HepG2 (cell line): ENCODE measurements at regions not wholly inside any gene's neighbourhood (a gene's known extent, or its start where the extent isn't known, plus 50 kb on each side); places are given as distances from the start of the nearest gene placed in this dataset.

Experiments
- ATAC-seq: fragments of 200-7000 bp; cut with Tn5 transposase; 3 replicates; pipeline ENCODE4 v1.9.1; 2020; ENCODE audit warnings: mild to moderate bottlenecking, moderate library complexity
- BruUV-seq: library from RNA; stranded (reverse); fragments of 400-500 nt; replicated peaks from 2 replicates; lab custom pipeline; 2021; lab: Mats Ljungman, UMichigan
- CTCF ChIA-PET: fragments of 300-600 bp; formaldehyde crosslinking; extraction: SDS; loops from one replicate; lab custom pipeline; 2021; ENCODE audit warnings: low total read pairs, inconsistent platforms, low intra/inter-chr PET ratio; lab: Yijun Ruan, JAX
- POLR2A ChIA-PET: fragments of 350-600 bp; sonication (Branson Sonifier 250); formaldehyde crosslinking; loops from one replicate; lab custom pipeline; 2020; ENCODE audit warnings: antibody characterized with exemption, inconsistent platforms; lab: Yijun Ruan, JAX
- DNase-seq: peaks from one replicate; pipeline ENCODE4 v3.0.0-alpha.2; 2015; ENCODE audit warnings: low spot score
- FAIRE-seq: peaks from 3 replicates; lab custom pipeline; 2011; peaks lifted over from hg19 to GRCh38; lab: Jason Lieb, UNC
- H2AFZ ChIP-seq: one replicate; pipeline ENCODE4 v1.6.1; 2011; ENCODE audit warnings: low read length, inconsistent platforms
- H3K27ac ChIP-seq: fragments of 300-600 bp; 3 replicates; pipeline ENCODE4 v1.8.0; 2011; ENCODE audit warnings: mixed run types, mild to moderate bottlenecking, mixed read lengths, low read length, inconsistent platforms; ENCODE audit not compliant: insufficient read depth; ENCODE audit errors: extremely low read length
- H3K27me3 ChIP-seq, 2 experiments: fragments of 200-600 bp in 1 of 2; 2 replicates in 1 of 2; 3 replicates in 1 of 2; pipeline versions ENCODE4 v1.6.0 to v1.8.0; 2011; ENCODE audit warnings: low read length in 2 of 2, mild to moderate bottlenecking in 2 of 2, moderate library complexity in 2 of 2, inconsistent platforms in 1 of 2; ENCODE audit not compliant: insufficient read depth in 2 of 2, control insufficient read depth in 1 of 2
- H3K36me3 ChIP-seq, 2 experiments: fragments of 200-600 bp in 1 of 2; replicated peaks in 1 of 2; 2 replicates in 1 of 2; 3 replicates in 1 of 2; pipeline versions ENCODE4 v1.5.1 to v1.8.0; 2011; ENCODE audit warnings: low read length in 2 of 2, inconsistent platforms in 1 of 2; ENCODE audit not compliant: insufficient read depth in 2 of 2, control insufficient read depth in 1 of 2
- H3K4me1 ChIP-seq: 2 replicates; pipeline ENCODE4 v1.5.1; 2012; ENCODE audit warnings: low read length, inconsistent platforms; ENCODE audit not compliant: insufficient read depth
- H3K4me2 ChIP-seq: 2 replicates; pipeline ENCODE4 v1.6.0; 2011; ENCODE audit warnings: low read depth, low read length, inconsistent platforms
- H3K4me3 ChIP-seq, 3 experiments: fragments of 200-600 bp in 1 of 3; sonication (generic), shearing (Covaris generic) in 1 of 3; replicated peaks in 1 of 3; 2 replicates each; pipeline ENCODE4 v1.5.1; 2011 to 2016; ENCODE audit warnings: low read length in 3 of 3, inconsistent platforms in 2 of 3, low read depth in 2 of 3, mild to moderate bottlenecking in 2 of 3, control low read depth in 1 of 3, mixed read lengths in 1 of 3; ENCODE audit not compliant: insufficient read depth in 1 of 3
- H3K79me2 ChIP-seq: one replicate; pipeline ENCODE4 v1.6.1; 2011; ENCODE audit warnings: low read length, inconsistent platforms; ENCODE audit not compliant: insufficient read depth
- H3K9ac ChIP-seq: 2 replicates; pipeline ENCODE4 v1.6.0; 2011; ENCODE audit warnings: mild to moderate bottlenecking, low read depth, low read length, inconsistent platforms; ENCODE audit not compliant: insufficient read depth
- H3K9me3 ChIP-seq: 2 replicates; pipeline ENCODE4 v1.5.1; 2012; ENCODE audit warnings: mild to moderate bottlenecking, low read length
- H4K20me1 ChIP-seq: 2 replicates; pipeline ENCODE4 v1.6.0; 2011; ENCODE audit warnings: inconsistent platforms, mild to moderate bottlenecking, low read length, moderate library complexity; ENCODE audit not compliant: insufficient read depth
- BORCS8-MEF2B ChIP-seq: sonication (generic); formaldehyde crosslinking; IDR thresholded peaks from 2 replicates; pipeline ENCODE4 v1.8.0; 2022; ENCODE audit warnings: mild to moderate bottlenecking, missing genetic modification reagents
- DBP ChIP-seq: sonication (generic); formaldehyde crosslinking; IDR thresholded peaks from 2 replicates; pipeline ENCODE4 v1.4.0; 2020; ENCODE audit warnings: missing genetic modification reagents; ENCODE audit errors: not compliant biosample characterization
- GABPA ChIP-seq, 2 experiments: IDR thresholded peaks; 2 replicates each; pipeline ENCODE4 v1.6.1; 2011 to 2016; ENCODE audit warnings: low read depth in 2 of 2, low read length in 1 of 2, missing biosample characterization in 1 of 2, missing genetic modification characterization in 1 of 2
- IKZF4 ChIP-seq: sonication (generic); formaldehyde crosslinking; IDR thresholded peaks from 2 replicates; pipeline ENCODE4 v1.5.1; 2020; ENCODE audit warnings: borderline replicate concordance, mild to moderate bottlenecking, low read depth, missing genetic modification reagents; ENCODE audit errors: not compliant biosample characterization
- JUND ChIP-seq: sonication (generic); formaldehyde crosslinking; IDR thresholded peaks from 2 replicates; pipeline ENCODE4 v1.8.0; 2022; ENCODE audit warnings: mild to moderate bottlenecking, missing genetic modification reagents
- KDM6A ChIP-seq: IDR thresholded peaks from 2 replicates; pipeline ENCODE4 v1.6.1; 2016; ENCODE audit warnings: low read depth
- NFIC ChIP-seq: IDR thresholded peaks from 2 replicates; pipeline ENCODE4 v1.6.1; 2012; ENCODE audit warnings: mild to moderate bottlenecking, low read length, inconsistent platforms
- SNRNP70 ChIP-seq: fragments of 200-400 bp; formaldehyde crosslinking; IDR thresholded peaks from 2 replicates; pipeline ENCODE4 v1.6.1; 2017; ENCODE audit warnings: mild to moderate bottlenecking, low read depth, low read length, moderate library complexity
- TBX3 ChIP-seq: fragments of 450-650 bp; IDR thresholded peaks from 2 replicates; pipeline ENCODE4 v1.6.1; 2017; ENCODE audit warnings: antibody characterized with exemption, mild to moderate bottlenecking, inconsistent platforms, borderline replicate concordance
- ZBTB25 ChIP-seq: IDR thresholded peaks from 2 replicates; pipeline ENCODE4 v1.6.1; 2018; ENCODE audit warnings: missing genetic modification reagents
- ZFP36L2 ChIP-seq: sonication (generic); formaldehyde crosslinking; IDR thresholded peaks from 2 replicates; pipeline ENCODE4 v1.4.0; 2020; ENCODE audit warnings: missing genetic modification reagents
- ZNF142 ChIP-seq: sonication (generic); formaldehyde crosslinking; IDR thresholded peaks from 2 replicates; pipeline ENCODE4 v1.4.0; 2020; ENCODE audit warnings: missing genetic modification reagents
- ZNF569 ChIP-seq: sonication (generic); formaldehyde crosslinking; IDR thresholded peaks from 2 replicates; pipeline ENCODE4 v1.5.0; 2020; ENCODE audit warnings: mild to moderate bottlenecking, missing genetic modification reagents, moderate library complexity, borderline replicate concordance
- ZNF7 ChIP-seq: IDR thresholded peaks from 2 replicates; pipeline ENCODE4 v1.6.1; 2016; ENCODE audit warnings: missing biosample characterization, missing genetic modification reagents
- ZNF720 ChIP-seq: sonication (generic); formaldehyde crosslinking; IDR thresholded peaks from 2 replicates; pipeline ENCODE4 v1.4.0; 2020; ENCODE audit warnings: missing genetic modification reagents
- ZNF740 ChIP-seq: sonication (generic); formaldehyde crosslinking; IDR thresholded peaks from 2 replicates; pipeline ENCODE4 v1.4.0; 2020; ENCODE audit warnings: missing genetic modification reagents
- ZNF773 ChIP-seq: sonication (generic); formaldehyde crosslinking; IDR thresholded peaks from 2 replicates; pipeline ENCODE4 v1.4.0; 2020; ENCODE audit warnings: missing genetic modification reagents, borderline replicate concordance
- ZNF878 ChIP-seq: sonication (generic); formaldehyde crosslinking; IDR thresholded peaks from 2 replicates; pipeline ENCODE4 v1.8.1; 2023; ENCODE audit warnings: mild to moderate bottlenecking, missing genetic modification reagents, moderate library complexity
- WGBS: methylation state at CpG from one replicate; pipeline ENCODE4 v1.1.6; 2017; ENCODE audit warnings: low lambda C conversion rate; 5-methylcytosine and 5-hydroxymethylcytosine counted together
- in situ Hi-C: cut with HindIII; loops from 2 replicates; pipeline ENCODE4 v1.10.0; 2017; ENCODE audit warnings: low pct_unique_long_range_greater_than_20kb; ENCODE audit not compliant: extremely low pct_ligation_motif_present
- intact Hi-C: fragments of 100-400 bp; cut with micrococcal nuclease; formaldehyde crosslinking; loops from one replicate; pipeline ENCODE4 v1.10.0; 2022; ENCODE audit not compliant: unreplicated experiment

GRCh38 chr7:106791526-106791925 lies 73.6 kb upstream of the PIK3CG start:
- H3K4me3 ChIP-seq = no peak overlapping the region
- FAIRE-seq = no peak
- CTCF ChIA-PET = no interaction called here
- intact Hi-C loops = loop anchor here (10.0 kb wide), 1 partner anchor 933 kb away; no protein-coding TSS in a partner anchor
- no peaks in the 10 kb centered on the region for H4K20me1 ChIP-seq
- in situ Hi-C loops = loop anchor here (5.0 kb wide), 1 partner anchor 356 kb away; no protein-coding TSS in a partner anchor
- TF ChIP-seq ZNF740 (CRISPR knock-in tag) (no peak), JUND (CRISPR knock-in tag) (no peak), ZBTB25 (CRISPR knock-in tag) (no peak), ZNF569 (CRISPR knock-in tag) (no peak), IKZF4 (CRISPR knock-in tag) (no peak), ZNF773 (CRISPR knock-in tag) (no peak), DBP (CRISPR knock-in tag) (no peak), SNRNP70 (no peak), ZNF878 (no peak), NFIC (no peak), ZNF720 (CRISPR knock-in tag) (no peak), BORCS8-MEF2B (CRISPR knock-in tag) (no peak), ZNF142 (CRISPR knock-in tag) (no peak), ZFP36L2 (CRISPR knock-in tag) (no peak), KDM6A (no peak), ZNF7 (no peak), TBX3 (no peak), GABPA (IDR thresholded peaks at IDR 0.05; ENCODE audit: low read depth, low read length) (no peak), GABPA (CRISPR knock-in tag; IDR thresholded peaks at IDR 0.05; ENCODE audit: low read depth) (no peak)
- TF ChIP-seq, all 625 proteins: peak for 0
- Histone ChIP-seq H3K9ac (no peak overlapping the region), H2AFZ (no peak overlapping the region), H3K4me2 (no peak overlapping the region), H3K9me3 (no peaks in the 10 kb centered on the region), H3K4me1 (no peaks in the 10 kb centered on the region), H3K27me3 (no peaks in the 10 kb centered on the region; a peak in 1 of 5 replicates), H3K36me3 (no peaks in the 10 kb centered on the region), H3K27ac (no peak overlapping the region), H3K79me2 (no peaks in the 10 kb centered on the region)
- ATAC-seq (no peak), DNase-seq (no peak)
- 3% methylated on average over 4 of the region's 4 CpGs for WGBS
- no TSS peak for BruUV-seq
- POLR2A ChIA-PET = no interaction called here
